Panc1 (cell line): ENCODE measurements at regions not wholly inside any gene's neighbourhood (a gene's known extent, or its start where the extent isn't known, plus 50 kb on each side); places are given as distances from the start of the nearest gene placed in this dataset.

Experiments used
- ATAC-seq: fragments of 200-7000 bp; cut with Tn5 transposase; 2 replicates; pipeline ENCODE4 v1.9.1; 2020; ENCODE audit warnings: mild to moderate bottlenecking, moderate library complexity
- BruUV-seq: library from RNA; stranded (reverse); fragments of 400-500 nt; replicated peaks from 2 replicates; lab custom pipeline; 2021; lab: Mats Ljungman, UMichigan
- CTCF ChIA-PET: fragments of 300-600 bp; sonication (Branson Sonifier 250); formaldehyde crosslinking; loops from one replicate; lab custom pipeline; 2022; ENCODE audit warnings: antibody characterized with exemption; lab: Charles Lee
- POLR2A ChIA-PET: fragments of 300-600 bp; sonication (Branson Sonifier 250); formaldehyde crosslinking; loops from one replicate; lab custom pipeline; 2022; ENCODE audit warnings: antibody characterized with exemption; lab: Charles Lee
- DNase-seq: peaks from one replicate; pipeline ENCODE4 v3.0.0-alpha.2; 2010; ENCODE audit warnings: low read depth, low spot score
- H3K27ac ChIP-seq: 2 replicates; pipeline ENCODE4 v1.5.1; 2011; ENCODE audit warnings: mild to moderate bottlenecking, low read length, inconsistent platforms
- H3K27me3 ChIP-seq: fragments of 200-500 bp; sonication (Bioruptor generic); 2 replicates; pipeline ENCODE4 v1.6.0; 2014; ENCODE audit warnings: low read length, inconsistent platforms; ENCODE audit not compliant: control insufficient read depth, insufficient read depth
- H3K36me3 ChIP-seq: fragments of 200-500 bp; sonication (Bioruptor generic); 2 replicates; pipeline ENCODE4 v1.5.1; 2014; ENCODE audit warnings: inconsistent platforms, mild to moderate bottlenecking, low read length, moderate library complexity; ENCODE audit not compliant: control insufficient read depth, insufficient read depth
- H3K4me1 ChIP-seq: 2 replicates; pipeline ENCODE4 v1.5.1; 2011; ENCODE audit warnings: inconsistent platforms, mild to moderate bottlenecking, low read length, moderate library complexity; ENCODE audit not compliant: control insufficient read depth, insufficient read depth
- H3K4me3 ChIP-seq, 2 experiments: 2 replicates each; pipeline ENCODE4 v1.5.1; 2011 to 2012; ENCODE audit warnings: low read depth in 2 of 2, low read length in 2 of 2, mild to moderate bottlenecking in 2 of 2, inconsistent platforms in 1 of 2, moderate library complexity in 1 of 2
- H3K9me3 ChIP-seq: fragments of 200-500 bp; sonication (Bioruptor generic); 2 replicates; pipeline ENCODE4 v1.5.1; 2014; ENCODE audit warnings: low read depth, mild to moderate bottlenecking, inconsistent platforms, low read length, moderate library complexity; ENCODE audit not compliant: control insufficient read depth, insufficient read depth
- CTCF ChIP-seq: fragments of 450-650 bp; IDR thresholded peaks from 2 replicates; pipeline ENCODE4 v1.5.1; 2017; ENCODE audit warnings: mild to moderate bottlenecking
- POLR2AphosphoS5 ChIP-seq: IDR thresholded peaks from 2 replicates; pipeline ENCODE4 v1.6.1; 2012; ENCODE audit warnings: mild to moderate bottlenecking, low read depth, low read length, moderate library complexity
- REST ChIP-seq, 2 experiments: IDR thresholded peaks; 2 replicates each; pipeline ENCODE4 v1.6.1; 2011 to 2012; ENCODE audit warnings: low read depth in 2 of 2, control low read depth in 1 of 2, low read length in 1 of 2, mild to moderate bottlenecking in 1 of 2, moderate library complexity in 1 of 2; ENCODE audit not compliant: insufficient read depth in 1 of 2
- SIN3A ChIP-seq: IDR thresholded peaks from 2 replicates; pipeline ENCODE4 v1.6.1; 2012; ENCODE audit warnings: low read depth, mild to moderate bottlenecking, low read length, moderate library complexity, borderline replicate concordance; ENCODE audit not compliant: insufficient read depth
- TCF7L2 ChIP-seq: IDR thresholded peaks from 2 replicates; pipeline ENCODE4 v1.6.1; 2011; ENCODE audit warnings: mild to moderate bottlenecking, low read depth, low read length, inconsistent platforms
- in situ Hi-C: cut with HindIII; loops from 2 replicates; pipeline ENCODE4 v1.10.0; 2016; ENCODE audit warnings: low sequenced_read_pairs, low pct_unique_long_range_greater_than_20kb
- intact Hi-C: fragments of 100-400 bp; cut with micrococcal nuclease; formaldehyde crosslinking; loops from one replicate; pipeline ENCODE4 v1.10.0; 2022; ENCODE audit not compliant: unreplicated experiment

- H3K9me3 ChIP-seq: no peaks in the 10 kb centered on the region
- intact Hi-C loops: no loop called here
- ATAC-seq: no peak
- DNase-seq: no peak
- no peak overlapping the region for H3K4me3 ChIP-seq
- H3K27me3 ChIP-seq: no peaks in the 10 kb centered on the region
- in situ Hi-C loops: no loop called here
- H3K36me3 ChIP-seq: no peaks in the 10 kb centered on the region
- H3K4me1 ChIP-seq: no peaks in the 10 kb centered on the region
- H3K27ac ChIP-seq: no peak overlapping the region
- TF ChIP-seq SIN3A (no peak), REST (IDR thresholded peaks at IDR 0.05; ENCODE audit: insufficient read depth in 1 of 2, low read depth in 2 of 2, low read length in 1 of 2) (no peak), CTCF (no peak), POLR2AphosphoS5 (no peak), TCF7L2 (no peak)
- ChIA-PET POLR2A (no interaction called here), CTCF (no interaction called here)
- no TSS peak for BruUV-seq
Observed at GRCh38 chr5:45195026-45195425, 386.3 kb downstream of the MRPS30 start.
